ENCODE measurements at regions not wholly inside any gene's neighbourhood (a gene's known extent, or its start where the extent isn't known, plus 50 kb on each side); places are given as distances from the start of the nearest gene placed in this dataset.

GRCh38 chr5:167937635-167937998 is 353.8 kb upstream of the WWC1 start:
- no peak for TF ChIP-seq POLR2A (IDR thresholded peaks at IDR 0.05)
- no peak for TF ChIP-seq CTCF (IDR thresholded peaks at IDR 0.05)
